AG08396 (cell line): ENCODE measurements at regions not wholly inside any gene's neighbourhood (a gene's known extent, or its start where the extent isn't known, plus 50 kb on each side); places are given as distances from the start of the nearest gene placed in this dataset.
"Not testable (repeated sequence)": the region's sequence is repeated elsewhere in the genome, so short reads cannot be mapped to it uniquely, and the experiment has no call there.

Source experiments
- DNase-seq: peaks from one replicate; pipeline ENCODE4 v3.0.0; 2012; ENCODE audit warnings: low spot score, mixed read lengths

DNA sequence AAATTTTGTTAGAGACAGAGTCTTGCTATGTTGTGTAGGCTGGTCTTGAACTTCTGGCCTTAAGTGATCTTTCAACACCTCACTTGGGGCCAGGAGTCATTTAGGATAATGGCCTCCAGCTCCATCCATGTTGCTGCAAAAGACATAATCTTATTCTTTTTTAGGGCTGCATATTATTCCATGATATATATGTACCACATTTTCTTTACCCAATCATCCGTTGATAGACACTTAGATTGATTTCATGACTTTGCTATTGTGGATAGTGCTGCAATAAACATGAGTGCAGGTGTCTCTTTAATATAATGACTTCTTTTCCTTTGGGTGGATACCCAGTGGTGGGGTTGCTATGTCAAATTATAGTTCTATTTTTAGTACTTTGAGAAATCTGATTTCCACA lies 140.9 kb upstream of the LCORL start:
- no peak for DNase-seq

DNA sequence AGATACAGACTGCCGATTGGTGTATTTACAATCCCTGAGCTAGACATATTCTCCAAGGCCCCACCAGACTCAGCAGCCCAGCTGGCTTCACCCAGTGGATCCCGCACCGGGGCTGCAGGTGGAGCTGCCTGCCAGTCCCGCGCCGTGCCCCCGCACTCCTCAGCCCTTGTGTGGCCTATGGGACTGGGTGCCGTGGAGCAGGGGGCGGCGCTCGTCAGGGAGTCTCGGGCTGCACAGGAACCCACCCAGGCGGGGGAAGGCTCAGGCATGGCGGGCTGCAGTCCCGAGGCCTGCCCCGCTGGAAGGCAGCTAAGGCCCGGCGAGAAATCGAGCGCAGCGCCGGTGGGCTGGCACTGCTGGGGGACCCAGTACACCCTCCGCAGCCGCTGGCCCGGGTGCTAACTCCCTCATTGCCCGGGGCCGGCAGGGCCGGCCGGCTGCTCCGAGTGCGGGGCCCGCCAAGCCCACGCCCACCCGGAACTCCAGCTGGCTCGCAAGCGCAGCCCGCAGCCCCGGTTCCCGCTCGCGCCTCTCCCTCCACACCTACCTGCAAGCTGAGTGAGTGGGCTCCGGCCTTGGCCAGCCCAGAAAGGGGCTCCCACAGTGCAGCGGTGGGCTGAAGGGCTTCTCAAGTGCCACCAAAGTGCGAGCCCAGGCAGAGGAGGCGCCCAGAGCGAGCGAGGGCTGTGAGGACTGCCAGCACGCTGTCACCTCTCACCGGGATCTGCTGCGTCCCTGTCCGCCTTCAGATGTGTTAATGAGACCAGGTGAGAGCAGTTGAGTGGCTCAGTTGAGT lies 137.8 kb upstream of the LCORL start:
- DNase-seq, result not testable (repeated sequence)

DNA sequence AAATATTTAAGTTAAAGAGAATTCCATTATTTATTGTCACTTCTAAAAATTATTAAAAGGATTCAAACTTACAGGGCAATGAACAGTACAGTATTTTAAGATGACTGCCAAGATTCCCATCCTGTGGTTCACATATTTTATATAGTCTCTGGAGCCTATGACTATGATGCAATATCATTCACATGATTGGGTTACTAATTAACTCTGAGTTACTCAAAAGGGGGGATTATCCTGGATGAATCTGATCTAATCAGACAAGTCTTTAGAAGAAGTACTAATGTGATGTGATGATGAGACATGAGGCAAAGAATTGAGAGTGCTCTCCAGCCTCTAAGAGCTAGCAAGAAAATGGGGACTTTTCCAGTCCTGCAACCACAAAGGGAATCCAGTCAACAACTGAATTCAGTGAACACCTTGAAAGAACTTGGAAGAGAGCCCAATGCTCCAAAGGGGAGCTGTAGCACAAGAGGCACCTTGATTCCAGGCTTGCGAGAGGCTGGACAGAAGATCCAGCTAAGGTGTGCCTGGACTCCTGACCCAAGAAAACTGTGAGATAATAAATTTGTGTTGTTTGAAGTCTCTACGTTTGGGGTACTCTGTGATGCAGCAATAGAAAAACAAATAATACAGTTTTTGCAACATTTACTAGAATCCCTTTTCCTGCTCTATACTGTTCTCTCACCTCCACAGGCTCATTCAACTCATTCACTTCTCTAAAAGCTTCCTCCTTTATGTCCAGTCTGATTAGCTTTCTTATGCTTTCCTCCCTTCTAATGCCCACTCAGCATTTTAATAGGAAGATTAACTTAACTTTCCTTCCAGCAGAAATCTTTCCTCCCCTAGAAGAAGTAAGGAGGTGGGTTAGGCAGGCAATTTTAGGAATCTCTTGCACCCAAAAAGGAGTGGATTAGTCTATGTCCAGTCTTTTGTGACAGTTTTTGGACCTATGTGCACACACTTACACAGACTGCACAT lies 133.8 kb upstream of the LCORL start:
- DNase-seq, result no peak

DNA sequence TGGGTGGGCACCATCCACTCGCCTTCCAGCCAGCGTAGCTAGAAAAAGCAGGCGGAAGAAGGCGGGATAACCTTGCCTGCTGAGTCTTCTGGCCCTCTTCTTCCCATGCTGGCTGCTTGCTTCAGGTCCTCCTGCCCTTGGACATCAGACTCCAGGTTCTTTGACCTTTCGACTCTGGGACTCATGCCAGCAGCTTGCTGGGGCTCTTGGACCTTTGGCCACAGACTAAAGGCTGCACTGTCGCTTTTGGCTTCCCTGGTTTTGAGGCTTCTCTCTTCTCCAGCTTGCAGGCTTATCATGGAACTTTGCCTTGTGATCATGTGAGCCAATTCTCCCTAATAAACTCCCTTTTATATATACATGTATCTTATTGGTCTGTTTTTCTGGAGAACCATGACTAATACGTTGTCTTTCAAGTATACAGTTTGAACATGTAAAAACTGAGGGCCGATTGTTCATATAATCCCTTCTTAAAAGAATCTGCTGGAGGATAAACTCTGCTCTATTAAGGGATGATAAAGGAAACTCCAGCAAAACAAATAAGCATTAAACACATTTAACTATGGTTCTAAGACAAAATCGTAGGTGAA lies 116.6 kb upstream of the LCORL start:
- no peak for DNase-seq

DNA sequence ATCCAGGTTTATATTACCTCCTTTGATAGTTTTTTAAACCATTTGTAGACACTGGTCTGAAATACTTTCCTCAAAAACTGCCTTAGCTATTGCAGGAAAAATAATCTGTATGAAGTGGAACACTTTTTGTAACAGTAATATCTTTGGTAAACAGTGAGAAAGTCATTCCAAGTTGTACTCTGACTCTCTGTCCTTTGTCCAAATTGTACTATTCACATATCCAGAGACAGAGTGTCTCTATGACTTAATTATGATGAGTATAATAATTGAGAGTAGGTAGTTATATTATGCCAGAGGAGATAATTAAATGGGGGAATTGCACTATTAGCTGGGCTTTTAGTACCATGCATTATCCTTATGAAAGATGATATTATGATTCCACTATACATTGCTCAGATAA lies 112.6 kb upstream of the LCORL start:
- DNase-seq, result no peak

DNA sequence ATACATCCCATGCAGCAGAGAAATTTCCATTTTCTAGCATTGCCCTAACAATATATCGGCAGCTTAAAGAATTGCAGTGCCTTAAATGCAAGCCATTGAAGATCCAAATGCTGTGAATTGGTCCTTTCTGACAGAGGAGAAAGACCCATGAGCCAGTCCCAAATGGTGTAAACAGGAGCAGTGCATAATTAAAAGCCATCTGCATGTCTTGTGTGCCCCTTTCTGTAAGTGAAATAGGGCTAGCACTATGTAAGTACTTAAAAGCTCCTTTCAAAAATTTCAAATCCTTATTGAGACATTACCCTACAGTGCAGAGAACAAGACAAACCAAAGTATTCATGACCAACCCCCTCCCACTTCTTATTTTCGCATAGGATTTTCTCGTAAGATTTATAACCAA lies 108.7 kb upstream of the LCORL start:
- no peak for DNase-seq

DNA sequence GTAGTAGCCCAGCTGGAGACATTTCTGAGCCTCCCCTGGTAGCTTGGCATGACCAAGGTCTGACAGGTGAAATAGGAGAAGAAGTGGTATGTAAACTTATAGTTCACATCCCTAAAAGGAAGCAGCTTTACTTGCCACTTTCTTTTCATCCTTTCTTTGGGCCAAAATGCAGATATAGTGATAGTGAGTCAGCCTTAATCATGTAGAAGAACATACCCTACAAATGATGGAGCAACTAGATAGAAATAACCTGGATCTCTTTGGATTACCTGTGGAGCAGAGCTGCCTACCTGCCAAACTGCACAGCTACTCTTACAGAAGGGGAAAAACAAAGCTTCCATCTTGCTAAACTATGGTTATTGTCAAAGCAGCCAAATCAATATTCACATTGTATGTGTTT lies 106.7 kb upstream of the LCORL start:
- no peak for DNase-seq

DNA sequence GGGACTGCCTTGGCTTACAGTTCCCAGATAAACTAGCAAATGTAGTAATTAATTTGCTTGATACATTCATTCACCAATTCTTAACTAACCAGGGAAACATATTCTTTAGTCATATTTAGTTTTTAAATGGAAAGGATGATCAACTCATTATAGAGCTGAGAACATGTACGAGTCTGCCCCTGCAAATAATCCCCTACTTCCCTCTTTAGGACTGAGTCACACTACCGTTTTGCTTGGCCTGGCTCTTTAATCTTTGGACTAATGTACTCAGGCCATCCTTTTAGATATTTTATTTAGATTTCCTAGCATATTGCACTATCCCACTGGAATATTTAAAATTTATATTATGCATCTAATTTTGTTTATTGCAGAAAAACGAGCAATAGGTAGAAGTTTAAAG lies 105.5 kb upstream of the LCORL start:
- no peak for DNase-seq

DNA sequence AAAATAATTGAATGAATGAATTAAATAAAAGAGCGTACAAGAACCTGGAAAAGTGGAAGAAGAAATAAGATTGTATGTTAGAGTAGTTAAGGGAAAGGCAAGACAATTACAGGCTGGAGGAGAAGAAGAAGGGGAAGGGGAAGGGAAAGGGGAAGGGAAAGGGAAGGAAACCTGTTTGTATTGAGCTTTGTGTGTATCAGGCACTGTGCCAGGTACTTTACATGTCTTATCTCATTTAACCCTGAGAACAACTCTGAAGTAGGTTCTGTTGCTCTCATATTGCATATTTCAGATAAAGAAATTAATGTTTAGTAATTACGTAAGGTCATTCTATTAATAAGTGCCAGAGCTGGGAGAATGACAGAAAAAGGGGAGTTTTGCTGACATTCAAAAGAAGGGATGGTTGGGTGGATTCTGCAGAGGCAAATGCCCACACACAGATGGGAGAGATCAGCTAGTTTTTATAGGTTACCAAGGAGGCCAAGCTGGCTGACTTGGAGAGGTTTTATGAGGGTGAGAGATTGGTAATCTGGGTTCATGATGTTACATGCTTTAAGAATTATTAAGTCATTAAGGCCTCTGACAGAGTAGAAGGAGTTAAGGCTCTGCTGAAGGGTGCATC lies 92.3 kb upstream of the LCORL start:
- DNase-seq, result no peak

DNA sequence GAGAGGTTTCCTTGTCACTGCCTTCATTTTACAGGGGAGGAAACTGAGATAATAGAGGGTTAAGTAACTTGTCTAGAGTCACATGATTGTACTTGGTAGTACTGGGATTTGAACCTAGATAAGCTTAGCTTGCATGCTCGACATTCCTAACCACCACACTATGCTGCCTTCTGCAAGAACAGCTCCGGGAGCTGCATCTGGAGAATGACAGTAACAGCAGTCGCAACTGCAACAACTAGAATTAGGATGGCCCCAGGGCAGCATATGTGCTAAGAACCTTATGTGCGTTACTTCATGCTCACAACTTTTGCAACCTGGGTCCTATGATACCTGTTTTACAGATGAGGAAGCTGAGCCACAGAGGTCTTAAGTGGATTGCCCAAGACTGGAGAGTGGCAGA lies 89.5 kb upstream of the LCORL start:
- no peak for DNase-seq

DNA sequence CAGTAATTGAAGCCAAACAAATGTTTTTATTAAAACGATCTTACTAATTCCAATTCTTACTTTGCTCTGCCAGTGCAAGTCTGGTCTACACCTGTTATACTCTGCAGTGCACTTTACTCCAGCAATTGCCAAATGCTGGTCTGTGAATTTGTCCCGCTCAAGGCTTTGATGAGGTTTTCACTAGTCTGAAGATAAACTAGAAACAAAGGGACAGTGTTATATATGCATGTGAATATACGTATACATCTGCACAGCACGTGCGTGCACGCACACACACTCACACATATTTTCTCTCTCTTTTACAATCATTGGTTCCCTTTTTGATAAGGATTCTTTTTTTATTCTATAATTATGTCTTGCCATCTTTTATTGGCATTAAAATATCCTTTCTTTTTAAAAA lies 88.5 kb upstream of the LCORL start:
- no peak for DNase-seq

DNA sequence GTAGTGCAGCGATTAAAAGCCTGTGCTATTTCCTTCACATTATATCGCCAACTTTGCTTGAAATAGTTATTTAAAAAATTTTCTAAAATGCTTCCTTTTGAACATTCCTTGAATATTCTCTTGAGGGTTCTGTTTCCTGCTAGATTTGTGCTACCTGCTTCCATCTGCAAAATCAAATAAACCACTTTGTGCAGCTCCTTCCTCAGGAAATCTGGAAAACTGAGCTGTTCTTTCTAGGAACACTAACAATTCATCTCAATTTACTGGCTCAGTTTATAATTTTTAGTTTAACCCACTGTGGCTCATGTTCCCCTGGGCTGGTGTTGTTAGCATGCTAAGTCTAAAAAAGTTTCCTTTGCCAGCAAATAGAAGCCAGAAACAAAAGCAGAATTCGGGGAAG lies 88.1 kb upstream of the LCORL start:
- no peak for DNase-seq

DNA sequence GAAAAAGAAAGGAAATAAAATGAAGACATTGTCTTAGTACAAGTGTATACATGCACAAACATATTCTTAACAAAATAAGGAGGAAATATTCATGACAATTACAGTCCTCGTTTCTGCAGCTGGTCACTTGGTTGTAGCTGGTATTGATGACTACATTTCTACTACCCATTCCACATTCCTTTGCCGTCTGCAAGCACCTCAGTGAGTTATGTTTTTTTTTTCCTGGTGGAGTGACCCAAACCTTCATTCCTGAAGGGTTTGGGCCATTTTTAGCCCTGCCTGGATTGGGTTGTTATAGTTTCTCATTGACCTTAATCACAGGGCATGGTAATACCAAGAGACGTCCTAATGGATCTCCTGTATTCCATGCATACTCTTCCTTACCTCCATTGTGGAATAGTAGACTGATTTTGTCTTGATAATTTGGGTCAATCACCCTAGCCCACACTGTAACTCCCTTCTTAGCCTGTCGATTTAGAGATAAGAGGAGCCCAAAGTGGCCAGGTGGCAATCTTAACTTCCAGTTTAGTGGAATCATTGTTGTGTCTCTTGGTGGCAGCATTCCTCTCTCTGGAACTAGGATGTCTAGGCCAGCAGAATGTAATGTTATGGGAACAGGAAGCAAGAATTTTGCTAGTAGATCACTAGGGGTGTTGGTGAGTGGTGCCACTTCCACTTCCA lies 86.4 kb upstream of the LCORL start:
- not testable (repeated sequence) for DNase-seq

DNA sequence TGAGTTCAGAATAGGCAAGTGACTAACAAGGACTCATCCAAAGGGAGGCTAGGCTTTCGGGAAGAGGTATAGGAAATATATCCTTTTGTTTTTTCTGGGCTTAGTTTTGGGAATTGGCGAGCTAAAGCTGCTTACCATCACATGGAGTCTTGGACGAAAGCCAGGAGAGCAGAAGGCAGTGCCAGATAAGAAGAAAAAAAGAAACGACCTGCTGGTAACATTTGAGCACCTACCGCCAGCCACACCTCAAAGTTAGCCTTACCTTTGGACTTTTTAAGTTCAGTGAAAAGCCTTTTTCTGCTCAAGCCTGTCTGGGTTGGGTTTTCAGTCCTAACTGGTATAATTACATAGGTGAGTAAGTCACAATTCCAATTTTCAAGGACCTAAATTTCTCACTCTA lies 85.1 kb upstream of the LCORL start:
- DNase-seq, result no peak

DNA sequence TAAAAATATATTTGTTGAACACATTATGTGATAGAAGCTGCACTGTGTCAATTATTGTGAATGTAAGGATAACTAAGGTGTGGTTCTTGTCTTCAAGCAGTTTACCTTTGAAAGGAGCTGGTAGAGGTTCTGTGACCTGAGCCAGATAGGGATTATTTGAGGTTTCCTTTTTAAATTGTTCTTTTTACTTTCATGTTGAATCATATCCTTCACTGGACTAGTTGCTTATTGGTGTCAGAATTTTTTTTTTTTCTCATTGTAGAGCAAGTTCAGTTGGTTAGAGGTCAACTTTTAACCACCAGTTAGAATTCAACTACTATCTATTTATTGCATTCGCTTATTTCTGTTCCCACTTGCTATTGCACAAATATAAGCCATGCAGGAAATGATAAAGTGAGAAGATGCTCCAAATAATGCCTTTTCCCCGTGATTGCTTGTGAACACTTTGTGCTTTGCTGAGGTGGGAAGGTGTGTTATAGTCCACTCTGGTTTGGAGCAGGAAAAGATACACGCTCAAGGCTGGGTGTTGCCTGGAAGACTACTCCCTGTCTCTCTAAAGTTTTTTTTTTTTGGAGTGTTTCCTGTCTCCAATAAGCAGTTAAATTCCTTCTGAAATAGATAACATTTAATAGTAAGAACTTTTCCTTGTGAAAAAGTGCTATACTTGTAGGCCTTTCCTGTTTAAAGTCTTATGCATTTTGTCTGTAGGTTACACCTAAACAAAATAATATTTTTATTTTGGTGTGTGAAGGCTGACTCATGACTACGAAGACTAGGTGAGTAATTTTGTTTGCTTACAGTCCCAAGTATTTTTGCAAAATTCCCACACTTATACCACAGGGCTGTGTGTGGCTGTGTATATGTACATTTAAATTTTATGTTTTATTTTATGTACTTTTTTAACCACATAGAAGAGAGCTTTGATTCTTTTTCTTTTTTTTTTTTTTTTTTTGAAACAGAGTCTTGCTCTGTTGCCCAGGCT lies 83.8 kb upstream of the LCORL start:
- no peak for DNase-seq

DNA sequence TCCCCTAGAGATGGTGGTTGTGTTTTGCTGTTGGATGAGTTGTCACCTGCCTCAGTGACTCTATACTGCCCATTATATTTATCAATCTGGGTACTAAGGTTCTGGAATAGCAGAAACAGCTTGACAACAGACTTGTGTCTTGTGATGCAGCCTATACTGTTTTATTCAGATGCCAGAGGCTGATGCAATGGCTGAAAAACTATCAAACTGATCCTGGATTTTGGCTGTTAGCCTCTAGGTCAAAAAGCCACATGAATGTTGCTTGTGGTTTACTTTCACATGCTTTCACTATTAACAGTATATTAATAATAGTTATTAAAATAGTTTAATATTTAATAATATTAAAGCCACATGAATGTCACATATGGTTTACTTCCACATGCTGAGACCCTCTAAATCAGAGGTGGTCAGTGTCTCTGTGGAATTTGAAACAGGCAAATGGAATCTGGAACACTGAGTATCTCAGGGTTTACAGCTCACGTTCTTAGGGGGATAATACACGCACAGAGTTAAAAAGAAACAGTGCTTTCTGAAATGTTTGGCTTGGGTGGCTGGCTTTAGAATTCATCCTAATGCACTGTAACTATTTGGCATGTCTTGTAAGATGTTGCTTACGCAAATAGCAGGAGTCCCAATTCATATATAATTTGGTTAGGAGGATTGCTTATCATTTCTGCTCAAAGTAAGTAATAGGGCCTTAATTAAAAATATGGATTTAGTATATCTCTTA lies 82.5 kb upstream of the LCORL start:
- DNase-seq, result no peak

DNA sequence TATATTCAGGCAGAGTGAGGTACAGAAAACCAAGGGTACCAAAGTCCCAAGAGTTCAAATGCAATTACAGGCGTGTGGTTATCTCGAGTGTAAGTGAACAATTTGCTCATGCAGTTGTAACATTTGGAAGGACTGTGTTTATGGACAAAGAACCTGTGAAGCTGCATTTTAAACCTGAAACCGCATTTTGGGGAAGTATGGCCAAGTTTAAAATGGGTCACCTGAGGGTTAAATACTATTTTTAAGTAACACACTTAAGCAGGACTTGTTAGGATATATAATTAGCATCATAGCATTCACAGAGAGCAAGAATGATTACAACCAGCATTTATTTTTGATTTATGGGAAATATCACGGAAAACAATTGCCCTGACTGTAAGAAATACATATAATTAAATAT lies 79.1 kb upstream of the LCORL start:
- no peak for DNase-seq

DNA sequence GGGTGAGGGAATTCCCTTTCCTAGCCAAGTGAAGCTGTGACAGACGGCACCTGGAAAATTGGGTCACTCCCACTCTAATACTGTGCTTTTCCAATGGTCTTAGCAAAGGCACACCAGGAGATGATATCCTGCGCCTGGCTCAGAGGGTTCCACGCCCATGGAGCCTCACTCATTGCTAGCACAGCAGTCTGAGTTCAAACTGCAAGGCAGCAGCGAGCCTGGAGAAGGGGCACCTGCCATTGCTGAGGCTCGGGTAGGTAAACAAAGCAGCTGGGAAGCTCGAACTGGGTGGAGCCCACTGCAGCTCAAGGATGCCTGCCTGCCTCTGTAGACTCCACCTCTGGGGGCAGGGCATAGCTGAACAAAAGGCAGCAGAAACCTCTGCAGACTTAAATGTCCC lies 68.9 kb upstream of the LCORL start:
- DNase-seq, result not testable (repeated sequence)

DNA sequence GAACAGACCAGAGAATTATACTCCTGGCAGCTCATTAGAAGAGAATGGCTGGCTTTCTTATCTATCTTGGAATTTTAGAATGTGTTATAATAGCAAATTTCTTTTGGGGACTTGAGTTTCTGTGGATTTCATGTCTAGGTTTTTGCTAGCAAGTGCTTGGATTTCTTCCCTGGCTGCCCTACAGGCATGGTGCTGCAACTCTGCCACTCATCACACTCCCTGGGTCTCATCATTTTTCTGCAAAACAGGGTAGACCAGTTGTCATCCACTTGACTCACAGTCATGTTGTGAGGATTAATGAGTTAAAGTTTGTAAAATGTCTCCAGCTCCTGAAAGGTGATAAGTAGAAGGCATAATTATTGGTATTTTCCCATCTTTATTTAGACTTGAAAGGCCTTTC lies 60.7 kb upstream of the LCORL start:
- no peak for DNase-seq

DNA sequence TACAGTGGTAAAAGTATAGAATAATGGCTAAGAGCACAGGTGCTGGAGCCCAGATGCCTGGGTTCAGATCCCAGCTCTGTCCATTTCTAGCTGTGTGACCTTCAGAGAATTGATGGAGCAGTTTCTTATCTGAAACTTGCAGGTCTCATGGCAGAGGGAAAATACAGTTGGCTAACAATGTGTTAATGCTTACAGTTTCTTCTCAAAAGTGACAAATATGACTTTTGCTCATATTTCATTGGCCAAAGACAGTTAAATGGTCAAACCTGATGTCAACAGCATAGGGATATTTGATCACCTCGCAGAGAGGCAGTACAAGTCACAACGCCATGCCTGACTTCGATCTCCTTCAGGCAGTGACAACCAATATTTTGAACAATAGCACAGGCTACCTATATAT lies 60.2 kb upstream of the LCORL start:
- no peak for DNase-seq
